H9 (cell line): ENCODE measurements at regions not wholly inside any gene's neighbourhood (a gene's known extent, or its start where the extent isn't known, plus 50 kb on each side); places are given as distances from the start of the nearest gene placed in this dataset.

Source experiments
- DNase-seq: peaks from one replicate; pipeline ENCODE4 v3.0.0-alpha.2; 2017
- H2AFZ ChIP-seq: one replicate; pipeline ENCODE4 v1.6.1; 2013; ENCODE audit warnings: mild to moderate bottlenecking, low read length, control low read depth, moderate library complexity
- H2AK5ac ChIP-seq: 2 replicates; pipeline ENCODE4 v1.6.1; 2013; ENCODE audit warnings: low read length, control low read depth, mixed read lengths; ENCODE audit not compliant: insufficient read length
- H2BK120ac ChIP-seq: one replicate; pipeline ENCODE4 v1.6.1; 2013; ENCODE audit warnings: low read depth, mild to moderate bottlenecking, low read length, control low read depth, inconsistent platforms; ENCODE audit not compliant: poor library complexity, severe bottlenecking
- H2BK12ac ChIP-seq: 2 replicates; pipeline ENCODE4 v1.6.1; 2013; ENCODE audit warnings: low read length, control low read depth, mixed read lengths, low read depth; ENCODE audit not compliant: insufficient read length
- H2BK15ac ChIP-seq: 2 replicates; pipeline ENCODE4 v1.6.1; 2013; ENCODE audit warnings: low read depth, low read length, control low read depth
- H2BK20ac ChIP-seq: one replicate; pipeline ENCODE4 v1.6.1; 2013; ENCODE audit warnings: low read depth, mild to moderate bottlenecking, low read length, control low read depth, inconsistent platforms; ENCODE audit not compliant: poor library complexity, severe bottlenecking
- H2BK5ac ChIP-seq: 2 replicates; pipeline ENCODE4 v1.6.1; 2013; ENCODE audit warnings: low read length, control low read depth, mixed read lengths; ENCODE audit not compliant: insufficient read length
- H3K14ac ChIP-seq: 2 replicates; pipeline ENCODE4 v1.6.1; 2013; ENCODE audit warnings: low read length, control low read depth; ENCODE audit not compliant: insufficient read depth
- H3K18ac ChIP-seq: 2 replicates; pipeline ENCODE4 v1.6.1; 2013; ENCODE audit warnings: low read depth, mild to moderate bottlenecking, mixed read lengths, low read length, control low read depth; ENCODE audit not compliant: insufficient read length
- H3K23ac ChIP-seq: 2 replicates; pipeline ENCODE4 v1.6.1; 2013; ENCODE audit warnings: low read length, control low read depth, mixed read lengths, low read depth; ENCODE audit not compliant: insufficient read length
- H3K23me2 ChIP-seq: 2 replicates; pipeline ENCODE4 v1.6.1; 2013; ENCODE audit warnings: low read depth, mild to moderate bottlenecking, mixed read lengths, low read length, control low read depth; ENCODE audit not compliant: insufficient read length, poor library complexity, severe bottlenecking
- H3K27ac ChIP-seq: 2 replicates; pipeline ENCODE4 v1.5.1; 2013; ENCODE audit warnings: low read length, control low read depth, mixed read lengths, low read depth; ENCODE audit not compliant: insufficient read length
- H3K27me3 ChIP-seq: 2 replicates; pipeline ENCODE4 v1.6.1; 2013; ENCODE audit warnings: low read length, control low read depth, inconsistent platforms; ENCODE audit not compliant: insufficient read depth
- H3K4ac ChIP-seq: 2 replicates; pipeline ENCODE4 v1.6.1; 2013; ENCODE audit warnings: low read depth, mild to moderate bottlenecking, control low read depth, inconsistent platforms, low read length, moderate library complexity
- H3K4me1 ChIP-seq: 2 replicates; pipeline ENCODE4 v1.6.1; 2013; ENCODE audit warnings: low read length, control low read depth, inconsistent platforms; ENCODE audit not compliant: insufficient read depth
- H3K4me2 ChIP-seq: 2 replicates; pipeline ENCODE4 v1.6.1; 2013; ENCODE audit warnings: low read length, control low read depth, mixed read lengths; ENCODE audit not compliant: insufficient read length, insufficient read depth
- H3K56ac ChIP-seq: 2 replicates; pipeline ENCODE4 v1.6.1; 2013; ENCODE audit warnings: low read depth, mild to moderate bottlenecking, mixed read lengths, low read length, control low read depth; ENCODE audit not compliant: insufficient read length
- H3K79me1 ChIP-seq: 2 replicates; pipeline ENCODE4 v1.6.1; 2013; ENCODE audit warnings: low read depth, mild to moderate bottlenecking, moderate library complexity, low read length, control low read depth, inconsistent platforms; ENCODE audit not compliant: insufficient read depth, poor library complexity, severe bottlenecking
- H3K79me2 ChIP-seq: 2 replicates; pipeline ENCODE4 v1.6.1; 2013; ENCODE audit warnings: low read length, control low read depth, inconsistent platforms; ENCODE audit not compliant: insufficient read depth
- H3K9ac ChIP-seq: 2 replicates; pipeline ENCODE4 v1.6.1; 2013; ENCODE audit warnings: low read length, control low read depth, mixed read lengths; ENCODE audit not compliant: insufficient read length; ENCODE audit errors: extremely low read depth
- H3K9me3 ChIP-seq: one replicate; pipeline ENCODE4 v1.6.1; 2013; ENCODE audit warnings: low read depth, low read length, inconsistent platforms; ENCODE audit not compliant: control insufficient read depth
- H3T11ph ChIP-seq: one replicate; pipeline ENCODE4 v1.6.1; 2013; ENCODE audit warnings: mild to moderate bottlenecking, low read length, control low read depth, inconsistent platforms
- H4K20me1 ChIP-seq: one replicate; pipeline ENCODE4 v1.6.1; 2013; ENCODE audit not compliant: control insufficient read depth, insufficient read length, insufficient read depth
- H4K5ac ChIP-seq: 2 replicates; pipeline ENCODE4 v1.6.1; 2013; ENCODE audit warnings: low read depth, mild to moderate bottlenecking, mixed read lengths, low read length, control low read depth; ENCODE audit not compliant: insufficient read length
- H4K8ac ChIP-seq: replicated peaks from 2 replicates; pipeline ENCODE4 v1.6.1; 2013; ENCODE audit warnings: low read length, control low read depth, mixed read lengths, low read depth; ENCODE audit not compliant: insufficient read length
- H4K91ac ChIP-seq: 2 replicates; pipeline ENCODE4 v1.6.1; 2013; ENCODE audit warnings: low read depth, mild to moderate bottlenecking, moderate library complexity, mixed read lengths, low read length, control low read depth; ENCODE audit not compliant: insufficient read length
- H3K27ac Mint-ChIP-seq, 3 experiments: 2 replicates in 2 of 3; 3 replicates in 1 of 3; pipeline ENCODE4 v1.8.0; 2020 to 2021; ENCODE audit warnings: mixed read lengths in 3 of 3, mild to moderate bottlenecking in 1 of 3, moderate library complexity in 1 of 3
- H3K27me3 Mint-ChIP-seq: 2 replicates; pipeline ENCODE4 v1.8.0; 2021; ENCODE audit warnings: low read depth, mild to moderate bottlenecking, moderate library complexity, mixed read lengths
- H3K36me3 Mint-ChIP-seq, 3 experiments: 2 replicates in 2 of 3; 3 replicates in 1 of 3; pipeline ENCODE4 v1.8.0; 2020 to 2021; ENCODE audit warnings: low read depth in 3 of 3, mixed read lengths in 3 of 3; ENCODE audit not compliant: insufficient read depth in 1 of 3
- H3K4me1 Mint-ChIP-seq, 2 experiments: 2 replicates each; pipeline ENCODE4 v1.8.0; 2020; ENCODE audit warnings: mixed read lengths in 2 of 2
- H3K4me3 Mint-ChIP-seq, 2 experiments: 2 replicates in 1 of 2; 3 replicates in 1 of 2; pipeline ENCODE4 v1.8.0; 2020 to 2021; ENCODE audit warnings: mild to moderate bottlenecking in 2 of 2, mixed read lengths in 2 of 2, moderate library complexity in 1 of 2
- H3K9me3 Mint-ChIP-seq, 2 experiments: 2 replicates in 1 of 2; 3 replicates in 1 of 2; pipeline ENCODE4 v1.8.0; 2020; ENCODE audit warnings: mild to moderate bottlenecking in 2 of 2, mixed read lengths in 2 of 2, moderate library complexity in 1 of 2
- WGBS: extraction: QIAGEN DNeasy Blood & Tissue Kit; methylation state at CpG from one replicate; pipeline ENCODE4 v1.1.7; 2013; ENCODE audit warnings: missing lambda C conversion rate, low lambda C conversion rate, mixed read lengths; ENCODE audit not compliant: insufficient read length; ENCODE audit errors: extremely low coverage; 5-methylcytosine and 5-hydroxymethylcytosine counted together
- TF ChIP-seq, protein P1 (sequence below): fragments of 200-600 bp; sonication (generic); conservative IDR thresholded peaks from 3 replicates; pipeline ENCODE4 v1.8.0; 2021; ENCODE audit warnings: antibody characterized with exemption, mild to moderate bottlenecking

DNA sequence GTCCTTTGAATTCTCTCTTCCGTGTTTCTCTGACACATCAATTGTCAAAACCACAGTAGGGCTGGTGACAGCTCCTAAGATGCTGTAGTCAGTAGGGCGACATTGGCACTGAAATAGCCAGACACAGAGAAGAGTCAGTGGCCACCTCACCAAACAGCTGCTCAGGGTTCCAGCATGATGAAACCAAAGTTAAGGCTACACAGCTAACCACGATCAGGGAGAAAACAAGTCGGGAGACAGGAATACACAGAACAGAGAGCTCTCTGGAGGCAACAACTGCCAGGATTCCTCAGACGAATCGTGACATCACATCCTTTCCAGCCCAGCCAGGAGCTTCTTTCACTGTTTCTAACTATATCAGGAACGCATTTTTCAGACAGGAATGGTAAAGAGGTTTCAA lies 922.2 kb downstream of the SORCS1 start:
- Histone ChIP-seq H3T11ph (no peak overlapping the region), H4K5ac (no peak overlapping the region), H2BK20ac (no peak overlapping the region), H4K20me1 (no peaks in the 10 kb centered on the region), H4K91ac (no peak overlapping the region), H2AFZ (no peak overlapping the region), H2BK5ac (no peak overlapping the region), H2BK120ac (no peak overlapping the region), H3K9ac (no peak overlapping the region), H3K14ac (no peak overlapping the region), H3K4me1 (no peaks in the 10 kb centered on the region), H4K8ac (no peak overlapping the region), H3K4ac (no peak overlapping the region), H3K23ac (no peak overlapping the region), H3K56ac (no peak overlapping the region), H3K79me1 (no peaks in the 10 kb centered on the region), H2AK5ac (no peak overlapping the region), H3K4me2 (no peak overlapping the region), H3K79me2 (no peaks in the 10 kb centered on the region), H3K27me3 (no peaks in the 10 kb centered on the region), H3K9me3 (no peaks in the 10 kb centered on the region), H2BK12ac (no peak overlapping the region), H3K18ac (no peak overlapping the region), H2BK15ac (no peak overlapping the region), H3K27ac (no peak overlapping the region), H3K23me2 (no peaks in the 10 kb centered on the region)
- Mint-ChIP-seq H3K27me3 (no peaks in the 10 kb centered on the region), H3K27ac (no peak overlapping the region), H3K4me3 (no peak overlapping the region), H3K9me3 (peaks cover 0 to 3% of the 10 kb centered on the region in 2 experiments; a peak in 1 of 5 replicates), H3K4me1 (no peaks in the 10 kb centered on the region), H3K36me3 (no peaks in the 10 kb centered on the region)
- no peak for DNase-seq
- TF ChIP-seq, protein P1, sequence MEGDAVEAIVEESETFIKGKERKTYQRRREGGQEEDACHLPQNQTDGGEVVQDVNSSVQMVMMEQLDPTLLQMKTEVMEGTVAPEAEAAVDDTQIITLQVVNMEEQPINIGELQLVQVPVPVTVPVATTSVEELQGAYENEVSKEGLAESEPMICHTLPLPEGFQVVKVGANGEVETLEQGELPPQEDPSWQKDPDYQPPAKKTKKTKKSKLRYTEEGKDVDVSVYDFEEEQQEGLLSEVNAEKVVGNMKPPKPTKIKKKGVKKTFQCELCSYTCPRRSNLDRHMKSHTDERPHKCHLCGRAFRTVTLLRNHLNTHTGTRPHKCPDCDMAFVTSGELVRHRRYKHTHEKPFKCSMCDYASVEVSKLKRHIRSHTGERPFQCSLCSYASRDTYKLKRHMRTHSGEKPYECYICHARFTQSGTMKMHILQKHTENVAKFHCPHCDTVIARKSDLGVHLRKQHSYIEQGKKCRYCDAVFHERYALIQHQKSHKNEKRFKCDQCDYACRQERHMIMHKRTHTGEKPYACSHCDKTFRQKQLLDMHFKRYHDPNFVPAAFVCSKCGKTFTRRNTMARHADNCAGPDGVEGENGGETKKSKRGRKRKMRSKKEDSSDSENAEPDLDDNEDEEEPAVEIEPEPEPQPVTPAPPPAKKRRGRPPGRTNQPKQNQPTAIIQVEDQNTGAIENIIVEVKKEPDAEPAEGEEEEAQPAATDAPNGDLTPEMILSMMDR: no peak
- WGBS: no CpG with 5 or more reads among the region's 7 CpGs
